Astrocyte (in vitro differentiated cells and primary cell): ENCODE measurements at regions not wholly inside any gene's neighbourhood (a gene's known extent, or its start where the extent isn't known, plus 50 kb on each side); places are given as distances from the start of the nearest gene placed in this dataset.

ENCODE experiments used
- DNase-seq: peaks from one replicate; pipeline ENCODE4 v3.0.0-alpha.2; 2010; ENCODE audit warnings: low read depth
- FAIRE-seq: peaks from 2 replicates; lab custom pipeline; 2011; peaks lifted over from hg19 to GRCh38; lab: Jason Lieb, UNC
- H2AFZ ChIP-seq: 2 replicates; pipeline ENCODE4 v1.6.0; 2012; ENCODE audit warnings: low read depth, low read length, inconsistent platforms
- H3K27ac ChIP-seq: 2 replicates; pipeline ENCODE4 v1.5.1; 2011; ENCODE audit warnings: low read depth, low read length, inconsistent platforms
- H3K27me3 ChIP-seq: 2 replicates; pipeline ENCODE4 v1.6.0; 2011; ENCODE audit warnings: low read length, inconsistent platforms; ENCODE audit not compliant: insufficient read depth
- H3K36me3 ChIP-seq: 2 replicates; pipeline ENCODE4 v1.5.1; 2011; ENCODE audit warnings: low read length, inconsistent platforms; ENCODE audit not compliant: insufficient read depth
- H3K4me1 ChIP-seq: 2 replicates; pipeline ENCODE4 v1.5.1; 2011; ENCODE audit warnings: low read length, inconsistent platforms; ENCODE audit not compliant: insufficient read depth
- H3K4me2 ChIP-seq: 2 replicates; pipeline ENCODE4 v1.6.0; 2012; ENCODE audit warnings: low read length, inconsistent platforms
- H3K4me3 ChIP-seq: 2 replicates; pipeline ENCODE4 v1.5.1; 2011; ENCODE audit warnings: low read depth, mild to moderate bottlenecking, low read length, inconsistent platforms; ENCODE audit not compliant: insufficient read depth
- H3K79me2 ChIP-seq: 2 replicates; pipeline ENCODE4 v1.6.0; 2012; ENCODE audit warnings: mild to moderate bottlenecking, low read length, inconsistent platforms; ENCODE audit not compliant: insufficient read depth
- H3K9ac ChIP-seq: 2 replicates; pipeline ENCODE4 v1.6.0; 2012; ENCODE audit warnings: mild to moderate bottlenecking, low read length, inconsistent platforms
- H3K9me3 ChIP-seq: 2 replicates; pipeline ENCODE4 v1.5.1; 2012; ENCODE audit warnings: low read depth, mild to moderate bottlenecking, low read length, inconsistent platforms; ENCODE audit not compliant: insufficient read depth
- H4K20me1 ChIP-seq: 2 replicates; pipeline ENCODE4 v1.6.0; 2012; ENCODE audit warnings: low read length, inconsistent platforms; ENCODE audit not compliant: insufficient read depth
- H3K27ac Mint-ChIP-seq: one replicate; pipeline ENCODE4 v1.8.0; 2021; ENCODE audit warnings: mild to moderate bottlenecking, mixed read lengths; ENCODE audit not compliant: unreplicated experiment
- H3K27me3 Mint-ChIP-seq: one replicate; pipeline ENCODE4 v1.8.0; 2021; ENCODE audit warnings: low read depth, mixed read lengths; ENCODE audit not compliant: unreplicated experiment
- H3K36me3 Mint-ChIP-seq: one replicate; pipeline ENCODE4 v1.8.0; 2021; ENCODE audit warnings: low read depth, mixed read lengths; ENCODE audit not compliant: unreplicated experiment
- H3K4me1 Mint-ChIP-seq: one replicate; pipeline ENCODE4 v1.8.0; 2021; ENCODE audit warnings: low read depth, mixed read lengths; ENCODE audit not compliant: unreplicated experiment
- H3K4me3 Mint-ChIP-seq: one replicate; pipeline ENCODE4 v1.8.0; 2021; ENCODE audit warnings: mild to moderate bottlenecking, moderate library complexity, mixed read lengths; ENCODE audit not compliant: unreplicated experiment
- H3K9me3 Mint-ChIP-seq: one replicate; pipeline ENCODE4 v1.8.0; 2021; ENCODE audit warnings: mild to moderate bottlenecking, mixed read lengths; ENCODE audit not compliant: unreplicated experiment
- CTCF ChIP-seq: IDR thresholded peaks from 2 replicates; pipeline ENCODE4 v1.5.1; 2011; ENCODE audit warnings: low read depth, mild to moderate bottlenecking, inconsistent platforms, low read length, moderate library complexity; ENCODE audit not compliant: insufficient read depth
- EZH2 ChIP-seq: IDR thresholded peaks from 2 replicates; pipeline ENCODE4 v1.6.1; 2012; ENCODE audit warnings: mild to moderate bottlenecking, low read length, inconsistent platforms; ENCODE audit not compliant: insufficient read depth

- Mint-ChIP-seq H3K27ac (no peak overlapping the region), H3K27me3 (no peaks in the 10 kb centered on the region), H3K4me1 (no peaks in the 10 kb centered on the region), H3K36me3 (no peaks in the 10 kb centered on the region), H3K9me3 (no peaks in the 10 kb centered on the region), H3K4me3 (no peak overlapping the region)
- Histone ChIP-seq H4K20me1 (no peaks in the 10 kb centered on the region), H3K9ac (no peak overlapping the region), H3K36me3 (no peaks in the 10 kb centered on the region), H3K4me3 (no peak overlapping the region), H3K4me2 (no peak overlapping the region), H2AFZ (no peak overlapping the region), H3K79me2 (no peaks in the 10 kb centered on the region), H3K27me3 (no peaks in the 10 kb centered on the region), H3K27ac (no peak overlapping the region), H3K9me3 (no peaks in the 10 kb centered on the region), H3K4me1 (no peaks in the 10 kb centered on the region)
- DNase-seq: no peak
- TF ChIP-seq CTCF (no peak), EZH2 (no peak)
- FAIRE-seq: no peak
Observed at GRCh38 chr12:61647566-61647965, 612.6 kb upstream of the USP15 start.

- no peak overlapping the region for H3K9ac ChIP-seq
- DNase-seq: no peak
- H3K36me3 ChIP-seq: no peaks in the 10 kb centered on the region
- H3K4me2 ChIP-seq: no peak overlapping the region
- FAIRE-seq: no peak
- H4K20me1 ChIP-seq: no peaks in the 10 kb centered on the region
- H3K4me1 ChIP-seq: no peaks in the 10 kb centered on the region
- Mint-ChIP-seq H3K4me3 (no peak overlapping the region), H3K36me3 (no peaks in the 10 kb centered on the region), H3K9me3 (no peaks in the 10 kb centered on the region), H3K27me3 (no peaks in the 10 kb centered on the region), H3K4me1 (no peaks in the 10 kb centered on the region), H3K27ac (no peak overlapping the region)
- no peak overlapping the region for H3K27ac ChIP-seq
- no peaks in the 10 kb centered on the region for H3K27me3 ChIP-seq
- no peak overlapping the region for H2AFZ ChIP-seq
- H3K9me3 ChIP-seq: no peaks in the 10 kb centered on the region
- H3K79me2 ChIP-seq: no peaks in the 10 kb centered on the region
- no peak for TF ChIP-seq CTCF
- TF ChIP-seq EZH2: no peak
- no peak overlapping the region for H3K4me3 ChIP-seq
Observed at GRCh38 chr12:61652265-61652664, 607.9 kb upstream of the USP15 start.

GRCh38 chr12:61654698-61655097, 605.5 kb upstream of the USP15 start:
- TF ChIP-seq CTCF: peak; percentile 16
- TF ChIP-seq EZH2: no peak
- H3K9me3 ChIP-seq: no peaks in the 10 kb centered on the region
- H3K27me3 ChIP-seq: no peaks in the 10 kb centered on the region
- no peaks in the 10 kb centered on the region for H3K36me3 Mint-ChIP-seq
- no peaks in the 10 kb centered on the region for H3K4me1 ChIP-seq
- H4K20me1 ChIP-seq: no peaks in the 10 kb centered on the region
- no peaks in the 10 kb centered on the region for H3K79me2 ChIP-seq
- no peak overlapping the region for H3K4me3 ChIP-seq
- DNase-seq (no peak), FAIRE-seq (no peak)
- no peak overlapping the region for H3K4me2 ChIP-seq
- no peaks in the 10 kb centered on the region for H3K36me3 ChIP-seq
- H3K27ac ChIP-seq: no peak overlapping the region
- H2AFZ ChIP-seq: no peak overlapping the region
- H3K4me1 Mint-ChIP-seq: no peaks in the 10 kb centered on the region
- H3K27me3 Mint-ChIP-seq: no peaks in the 10 kb centered on the region
- H3K4me3 Mint-ChIP-seq: no peak overlapping the region
- no peak overlapping the region for H3K9ac ChIP-seq
- no peak overlapping the region for H3K27ac Mint-ChIP-seq
- no peaks in the 10 kb centered on the region for H3K9me3 Mint-ChIP-seq
